ENCODE measurements at regions not wholly inside any gene's neighbourhood (a gene's known extent, or its start where the extent isn't known, plus 50 kb on each side); places are given as distances from the start of the nearest gene placed in this dataset.
"Not testable (repeated sequence)": the region's sequence is repeated elsewhere in the genome, so short reads cannot be mapped to it uniquely, and the experiment has no call there.

DNA sequence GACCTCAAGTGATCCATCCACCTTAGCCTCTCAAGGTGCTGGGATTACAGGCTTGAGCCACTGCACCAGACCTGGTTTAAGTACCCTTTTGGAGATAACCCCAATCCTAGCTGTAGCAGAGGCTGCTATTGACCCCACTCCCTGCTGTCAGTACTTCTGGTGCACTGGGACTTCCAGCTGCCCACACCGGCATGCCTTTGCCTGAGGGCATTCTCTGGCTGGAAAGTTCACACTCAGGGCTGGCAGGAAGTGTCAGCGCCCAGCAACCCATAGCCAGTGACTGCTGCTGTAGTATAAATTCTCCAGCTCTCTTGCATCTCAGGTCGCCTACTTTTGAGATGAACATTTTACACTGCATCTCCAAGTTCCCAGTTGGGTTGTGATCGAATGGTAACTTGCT, 75.3 kb downstream of the UTRN start:
- no peak for DNase-seq

GRCh38 chr6:144361016-144361415, 75.9 kb downstream of the UTRN start:
- no peak for DNase-seq

- no peak for DNase-seq
Measured at GRCh38 chr6:144362042-144363018, 77.2 kb downstream of the UTRN start.

DNA sequence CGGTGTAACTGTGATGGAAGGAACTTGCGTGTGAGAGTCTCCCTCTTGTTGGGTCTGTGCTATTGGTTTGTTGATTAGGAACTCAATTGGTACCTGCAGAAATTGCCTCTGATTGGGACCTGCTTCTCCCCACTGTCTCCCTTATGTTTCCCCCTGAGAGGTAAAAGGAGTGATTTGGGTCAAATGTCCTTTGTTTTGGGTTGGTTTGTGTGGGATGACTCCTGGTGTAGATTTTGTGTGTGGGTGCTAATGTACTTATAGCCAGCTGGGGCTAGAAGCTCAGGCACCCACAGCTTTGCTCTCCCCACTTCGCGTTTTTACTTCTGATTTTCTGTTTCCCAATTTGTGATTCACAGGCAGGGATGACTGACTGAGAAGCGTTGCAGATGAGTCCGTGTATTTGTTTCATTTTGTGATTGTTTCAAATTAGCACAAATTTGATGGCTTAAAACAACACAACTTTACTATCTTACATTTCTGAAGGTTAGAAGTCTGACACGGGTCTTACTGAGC, 79.1 kb downstream of the UTRN start:
- no peak for DNase-seq

DNA sequence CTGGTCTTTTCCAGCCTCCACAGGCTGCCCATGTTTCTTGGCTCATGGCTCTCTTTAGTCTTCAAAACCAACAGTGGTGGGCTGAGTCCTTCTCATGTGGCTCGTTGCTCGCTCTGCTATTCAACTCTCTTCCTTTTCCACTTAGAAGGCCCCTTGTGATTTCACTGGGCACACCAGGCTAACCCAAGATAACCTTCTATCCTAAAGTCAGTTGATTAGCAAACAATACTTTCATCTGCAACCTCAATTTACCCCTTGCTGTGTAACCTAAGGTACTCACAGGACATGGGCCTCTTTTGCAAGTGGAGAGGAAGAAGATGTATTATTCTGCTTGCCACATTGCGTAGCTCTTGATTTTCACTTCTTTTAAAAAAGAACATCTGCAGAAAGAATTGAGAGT, 79.6 kb downstream of the UTRN start:
- no peak for DNase-seq

GRCh38 chr6:144365271-144365670, 80.1 kb downstream of the UTRN start:
- DNase-seq, result no peak

- not testable (repeated sequence) for DNase-seq
Measured at GRCh38 chr6:144369696-144370095, 84.6 kb downstream of the UTRN start.

- DNase-seq, result no peak
Measured at GRCh38 chr6:144372116-144372515, 87.0 kb downstream of the UTRN start.

- no peak for DNase-seq
Measured at GRCh38 chr6:144372611-144373594, 87.8 kb downstream of the UTRN start.

GRCh38 chr6:144374525-144374924, 89.4 kb downstream of the UTRN start:
- DNase-seq, result not testable (repeated sequence)

- DNase-seq, result no peak
Measured at GRCh38 chr6:144377586-144378210, 92.6 kb downstream of the UTRN start.

DNA sequence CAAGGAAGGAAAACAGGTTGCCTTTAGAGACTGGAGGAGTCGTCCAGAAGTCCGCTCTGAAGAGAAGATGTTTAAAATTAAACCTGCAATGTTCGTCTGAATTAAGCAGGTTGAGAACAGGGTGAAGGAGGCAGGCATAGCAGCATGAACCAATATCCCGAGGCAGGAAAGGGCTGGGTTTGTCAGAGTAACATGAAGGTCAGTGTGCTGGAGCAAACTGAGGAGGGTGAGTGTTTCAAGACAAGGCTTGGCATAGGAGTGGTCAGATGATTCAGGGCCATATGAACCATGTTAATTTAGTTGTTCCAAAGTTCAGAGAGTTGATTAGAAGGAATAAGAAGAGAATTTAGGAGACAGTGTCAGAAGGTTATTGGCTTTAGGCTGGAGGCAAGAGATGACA, 93.3 kb downstream of the UTRN start:
- DNase-seq, result no peak

DNA sequence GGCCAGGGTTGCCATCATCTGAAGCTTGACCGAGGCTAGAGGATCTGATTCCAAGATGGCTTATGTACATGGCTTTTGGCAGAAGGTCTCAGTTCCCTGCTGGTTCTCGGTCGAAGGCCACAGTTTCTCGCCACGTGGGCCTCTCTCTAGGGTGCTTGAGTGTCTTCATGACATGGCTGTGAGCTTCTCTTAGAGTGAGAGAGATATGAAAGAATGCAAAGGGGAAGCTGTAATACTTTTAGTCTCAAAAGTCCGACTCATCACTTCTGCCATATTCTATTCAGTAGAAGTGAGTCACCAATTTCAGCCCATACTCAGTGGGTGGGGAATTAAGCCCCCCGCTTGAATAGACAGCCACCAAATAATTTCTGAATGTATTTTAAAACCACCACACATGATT, 94.2 kb downstream of the UTRN start:
- DNase-seq, result no peak

DNA sequence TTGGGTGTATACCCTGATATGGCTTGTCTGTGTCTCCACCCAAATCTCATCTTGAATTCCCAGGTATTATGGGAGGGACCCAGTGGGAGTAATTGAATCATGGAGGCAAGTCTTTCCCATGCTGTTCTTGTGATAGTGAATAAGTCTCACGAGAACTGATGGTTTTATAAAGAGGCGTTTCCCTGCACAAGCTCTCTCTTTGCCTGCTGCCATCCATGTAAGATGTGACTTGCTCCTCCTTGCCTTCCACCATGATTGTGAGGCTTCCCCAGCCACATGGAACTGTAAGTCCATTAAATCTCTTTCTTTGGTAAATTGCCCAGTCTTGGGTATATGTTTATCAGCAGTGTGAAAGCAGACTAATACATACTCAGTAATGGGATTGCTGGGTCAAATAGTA, 96.4 kb downstream of the UTRN start:
- DNase-seq, result not testable (repeated sequence)

GRCh38 chr6:144383336-144383735, 98.2 kb downstream of the UTRN start:
- no peak for DNase-seq

- no peak for DNase-seq
Measured at GRCh38 chr6:144384427-144384826, 99.3 kb downstream of the UTRN start.

DNA sequence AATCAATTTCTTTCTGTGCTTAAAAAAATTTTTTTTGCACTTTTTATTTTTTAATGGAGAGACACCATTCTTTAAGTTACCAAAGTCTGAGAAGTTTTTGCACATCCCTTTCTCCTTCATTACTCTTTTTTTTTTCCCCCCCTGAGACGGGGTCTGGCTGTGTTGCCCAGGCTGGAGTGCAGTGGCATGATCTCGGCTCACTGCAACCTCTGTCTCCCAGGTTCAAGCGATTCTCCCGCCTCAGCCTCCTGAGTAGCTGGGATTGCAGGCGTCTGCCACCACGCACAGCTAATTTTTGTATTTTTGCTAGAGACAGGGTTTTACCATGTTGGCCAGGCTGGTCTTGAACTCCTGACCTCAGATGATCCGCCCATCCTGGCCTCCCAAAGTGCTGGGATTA, 104.3 kb downstream of the UTRN start:
- not testable (repeated sequence) for DNase-seq

DNA sequence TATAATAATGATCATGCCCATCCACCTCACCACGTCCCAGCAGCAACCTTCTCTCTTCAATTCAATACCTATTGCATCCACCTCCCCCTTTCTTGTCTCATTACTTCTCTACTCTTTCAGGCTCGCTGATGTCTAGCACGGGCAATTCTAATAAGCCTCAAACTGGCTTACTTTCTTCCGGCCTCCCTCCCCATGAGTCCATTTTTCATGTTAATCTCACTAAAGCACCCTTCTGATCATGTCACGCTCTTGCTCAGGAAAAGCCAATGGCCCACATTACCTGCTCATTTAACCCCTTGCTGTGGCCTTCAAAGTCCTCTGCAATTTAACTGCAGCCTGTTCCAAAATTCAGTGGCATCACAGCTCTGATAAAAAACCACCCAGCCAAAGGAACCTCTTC, 105.1 kb downstream of the UTRN start:
- DNase-seq, result no peak

DNA sequence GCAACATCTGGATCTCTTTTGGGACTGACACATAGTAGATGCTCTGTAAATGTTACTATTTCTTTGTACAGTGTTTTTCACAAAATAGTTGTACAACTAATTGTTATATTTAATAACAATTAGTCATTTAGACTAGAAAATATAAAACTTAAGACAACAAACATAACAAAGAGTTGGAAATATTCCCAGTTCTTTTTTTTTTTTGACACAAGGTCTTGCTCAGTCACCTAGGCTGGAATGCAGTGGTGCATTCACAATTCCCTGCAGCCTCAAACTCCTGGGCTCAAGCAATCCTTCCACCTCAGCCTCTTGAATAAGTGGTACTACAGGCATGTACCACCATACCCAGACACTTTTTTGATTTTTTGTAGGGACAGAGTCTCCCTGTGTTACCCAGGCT, 105.8 kb downstream of the UTRN start:
- DNase-seq, result no peak

- no peak for DNase-seq
Measured at GRCh38 chr6:144392536-144392935, 107.4 kb downstream of the UTRN start.

DNA sequence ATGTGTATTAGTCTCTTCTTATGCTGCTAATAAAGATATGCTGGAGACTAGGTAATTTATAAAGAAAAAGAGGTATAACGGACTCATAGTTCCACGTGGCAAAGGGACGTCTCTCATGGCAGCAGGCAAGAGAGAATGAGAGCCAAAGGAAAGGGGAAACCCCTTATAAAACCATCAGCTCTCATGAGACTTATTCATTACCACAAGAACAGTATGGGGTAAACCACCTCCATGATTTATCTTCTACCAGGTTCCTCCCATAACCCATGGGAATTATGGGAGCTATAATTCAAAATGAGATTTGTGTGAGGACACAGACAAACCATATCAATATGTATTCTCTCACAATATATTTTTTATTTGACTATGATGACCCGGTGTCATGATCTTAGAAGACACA, 109.1 kb downstream of the UTRN start:
- no peak for DNase-seq

DNA sequence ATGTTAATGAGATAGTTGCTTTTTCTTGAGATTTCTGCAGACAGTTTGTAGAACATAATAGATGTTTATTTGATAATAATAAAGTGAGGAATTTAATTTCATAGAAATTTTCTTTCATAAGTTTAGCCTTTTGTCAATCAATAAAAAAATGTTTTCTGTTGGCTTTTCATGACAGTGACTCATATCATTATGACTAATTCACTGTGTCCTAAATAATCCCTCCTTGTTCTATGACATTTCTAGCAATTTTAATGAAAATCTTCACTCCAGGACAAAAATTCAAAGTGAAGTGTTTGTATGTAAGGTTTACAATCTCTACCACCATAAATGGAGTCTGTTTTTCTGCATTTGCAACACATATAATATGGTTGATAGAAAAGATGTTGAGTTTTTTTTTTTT, 109.9 kb downstream of the UTRN start:
- no peak for DNase-seq

GRCh38 chr6:144395826-144396225, 110.7 kb downstream of the UTRN start:
- DNase-seq, result no peak

Measured in stimulated activated CD4-positive, alpha-beta T cell treated with anti-CD3 and anti-CD28 coated beads, Interleukin-1b, Interleukin-23, amount 100 ng/mL, for 48 hours (primary cell).